Activated CD4-positive, alpha-beta memory T cell treated with anti-CD3 and anti-CD28 coated beads, Interleukin-2, amount 10 ng/mL, durations not matched to agents 7 days and 5 days (primary cell): ENCODE measurements at regions not wholly inside any gene's neighbourhood (a gene's known extent, or its start where the extent isn't known, plus 50 kb on each side); places are given as distances from the start of the nearest gene placed in this dataset.

Source experiments
- CTCF ChIA-PET: fragments of 350-600 bp; sonication (Branson Sonifier 250); formaldehyde crosslinking; loops from one replicate; lab custom pipeline; 2021; ENCODE audit warnings: antibody characterized with exemption, inconsistent platforms; lab: Charles Lee
- POLR2A ChIA-PET: fragments of 350-600 bp; sonication (Branson Sonifier 250); formaldehyde crosslinking; loops from one replicate; lab custom pipeline; 2021; ENCODE audit warnings: antibody characterized with exemption; lab: Charles Lee
- DNase-seq: peaks from one replicate; pipeline ENCODE4 v3.0.0-alpha.2; 2020
- H3K27ac Mint-ChIP-seq: one replicate; pipeline ENCODE4 v1.8.0; 2021; ENCODE audit warnings: mild to moderate bottlenecking, mixed read lengths
- H3K27me3 Mint-ChIP-seq: one replicate; pipeline ENCODE4 v1.8.0; 2021; ENCODE audit warnings: mixed read lengths
- H3K36me3 Mint-ChIP-seq: one replicate; pipeline ENCODE4 v1.8.0; 2021; ENCODE audit warnings: low read depth, mixed read lengths
- H3K4me1 Mint-ChIP-seq: one replicate; pipeline ENCODE4 v1.8.0; 2021; ENCODE audit warnings: mixed read lengths
- H3K4me3 Mint-ChIP-seq: one replicate; pipeline ENCODE4 v1.8.0; 2021; ENCODE audit warnings: mild to moderate bottlenecking, mixed read lengths
- H3K9me3 Mint-ChIP-seq: one replicate; pipeline ENCODE4 v1.8.0; 2021; ENCODE audit warnings: mixed read lengths

DNA sequence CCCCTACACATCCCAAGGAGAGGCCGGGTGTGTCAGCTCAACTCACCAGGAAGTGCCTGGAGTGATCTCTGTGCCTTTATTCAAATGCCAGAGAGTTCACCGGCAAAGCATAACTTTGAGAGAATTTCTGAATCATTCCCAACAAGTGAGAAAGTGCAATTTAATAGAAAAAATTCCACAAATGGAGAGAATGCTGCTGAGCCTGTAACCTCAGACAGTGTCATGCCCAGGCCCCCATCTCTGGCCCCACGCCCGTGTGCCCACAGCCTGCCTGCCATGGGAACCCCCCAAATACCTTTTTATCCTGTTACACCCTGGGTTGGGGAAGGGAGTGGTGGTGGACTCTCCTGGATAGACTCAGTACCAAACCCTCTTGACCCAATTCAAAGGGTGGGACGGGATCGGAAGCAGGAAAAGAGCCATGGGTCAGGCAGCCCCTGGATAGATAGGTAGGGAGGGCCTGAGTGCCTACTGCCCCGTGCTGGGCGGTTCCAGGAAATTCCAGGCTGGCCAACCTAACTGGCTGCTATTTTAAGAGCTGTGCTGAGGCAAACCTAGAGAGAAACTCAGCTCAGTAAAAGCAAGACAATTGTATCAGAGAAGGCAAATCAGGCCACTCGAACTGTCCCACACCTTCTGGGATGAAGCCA, 179.0 kb upstream of the FOXA2 start:
- Mint-ChIP-seq H3K9me3 (peaks cover 9% of the 10 kb centered on the region), H3K27me3 (no peaks in the 10 kb centered on the region), H3K4me3 (no peak overlapping the region), H3K4me1 (no peaks in the 10 kb centered on the region), H3K27ac (no peak overlapping the region), H3K36me3 (no peaks in the 10 kb centered on the region)
- ChIA-PET POLR2A (no interaction called here), CTCF (no interaction called here)
- DNase-seq, result no peak

GRCh38 chr20:22768266-22769178, 184.2 kb upstream of the FOXA2 start:
- Mint-ChIP-seq H3K4me1 (no peaks in the 10 kb centered on the region), H3K27me3 (no peaks in the 10 kb centered on the region), H3K9me3 (peaks cover 2% of the 10 kb centered on the region), H3K27ac (no peak overlapping the region), H3K4me3 (no peak overlapping the region), H3K36me3 (no peaks in the 10 kb centered on the region)
- ChIA-PET POLR2A (no interaction called here), CTCF (interaction anchor here (0.5 to 0.6 kb wide), 2 partner anchors 13 to 76 kb away, joined by 3 to 4 read pairs; no protein-coding TSS in a partner anchor)
- DNase-seq, result no peak

- ChIA-PET POLR2A (no interaction called here), CTCF (no interaction called here)
- H3K27ac Mint-ChIP-seq, result no peak overlapping the region
- H3K36me3 Mint-ChIP-seq, result no peaks in the 10 kb centered on the region
- H3K4me3 Mint-ChIP-seq, result no peak overlapping the region
- DNase-seq, result no peak
- peaks cover 2% of the 10 kb centered on the region for H3K9me3 Mint-ChIP-seq
- H3K27me3 Mint-ChIP-seq, result no peaks in the 10 kb centered on the region
- H3K4me1 Mint-ChIP-seq, result no peaks in the 10 kb centered on the region
Measured at GRCh38 chr20:22770241-22770800, 185.9 kb upstream of the FOXA2 start.

- CTCF ChIA-PET, result no interaction called here
- H3K36me3 Mint-ChIP-seq, result no peaks in the 10 kb centered on the region
- no peak overlapping the region for H3K4me3 Mint-ChIP-seq
- H3K27ac Mint-ChIP-seq, result no peak overlapping the region
- H3K4me1 Mint-ChIP-seq, result no peaks in the 10 kb centered on the region
- H3K9me3 Mint-ChIP-seq, result peaks cover 3% of the 10 kb centered on the region
- POLR2A ChIA-PET, result no interaction called here
- DNase-seq, result no peak
- H3K27me3 Mint-ChIP-seq, result no peaks in the 10 kb centered on the region
Measured at GRCh38 chr20:22771706-22772105, 187.3 kb upstream of the FOXA2 start.

DNA sequence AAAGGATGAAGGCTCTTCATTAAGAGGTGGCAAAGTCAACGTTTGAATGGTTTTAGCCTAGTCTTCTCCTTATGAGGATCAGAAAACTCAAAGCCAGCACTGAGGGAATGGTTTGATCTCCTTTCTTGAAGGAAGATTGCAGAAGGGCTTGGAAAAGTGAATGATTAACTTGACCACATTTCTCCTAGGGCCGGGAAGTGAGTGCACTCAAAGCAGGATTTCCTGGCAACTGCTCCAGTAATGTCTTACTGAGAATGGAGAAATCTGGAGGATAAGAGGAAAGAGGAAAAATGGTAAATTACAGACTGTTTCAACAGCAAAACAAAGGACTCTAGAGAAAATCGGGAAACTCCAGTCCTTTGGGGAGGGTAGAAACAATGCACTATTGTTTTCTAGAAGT, 189.0 kb upstream of the FOXA2 start:
- no peaks in the 10 kb centered on the region for H3K27me3 Mint-ChIP-seq
- H3K36me3 Mint-ChIP-seq, result no peaks in the 10 kb centered on the region
- no peak overlapping the region for H3K4me3 Mint-ChIP-seq
- no peak for DNase-seq
- CTCF ChIA-PET, result no interaction called here
- H3K27ac Mint-ChIP-seq, result no peak overlapping the region
- H3K9me3 Mint-ChIP-seq, result peaks cover 3% of the 10 kb centered on the region
- H3K4me1 Mint-ChIP-seq, result no peaks in the 10 kb centered on the region
- POLR2A ChIA-PET, result no interaction called here

- POLR2A ChIA-PET, result no interaction called here
- Mint-ChIP-seq H3K27me3 (no peaks in the 10 kb centered on the region), H3K27ac (no peak overlapping the region), H3K9me3 (peaks cover 3% of the 10 kb centered on the region), H3K36me3 (no peaks in the 10 kb centered on the region), H3K4me3 (no peak overlapping the region), H3K4me1 (no peaks in the 10 kb centered on the region)
- CTCF ChIA-PET, result no interaction called here
- DNase-seq, result no peak
Measured at GRCh38 chr20:22775256-22775655, 190.9 kb upstream of the FOXA2 start.

DNA sequence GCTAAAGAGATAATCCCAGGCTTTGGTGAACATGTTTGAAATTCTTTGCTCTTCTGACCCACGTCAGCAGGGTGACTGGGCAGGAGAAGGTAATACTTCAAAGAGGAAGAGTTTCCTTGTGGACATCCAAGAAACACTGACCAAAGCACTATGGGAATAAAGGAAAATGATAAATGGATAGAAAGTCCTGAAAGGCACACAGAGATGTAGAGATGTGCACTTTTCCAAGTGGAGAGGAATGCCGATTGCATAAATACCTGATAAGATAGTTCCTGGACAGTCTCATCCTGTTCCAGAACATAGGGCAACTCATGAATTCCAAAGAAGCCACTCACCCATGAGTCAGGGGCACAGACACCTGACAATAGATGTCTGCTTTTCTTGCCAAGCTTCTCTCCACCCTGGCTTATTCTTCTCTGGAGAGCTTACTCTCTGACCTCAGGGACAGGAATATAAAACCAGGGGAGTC, 191.3 kb upstream of the FOXA2 start:
- H3K4me1 Mint-ChIP-seq, result no peaks in the 10 kb centered on the region
- ChIA-PET POLR2A (no interaction called here), CTCF (no interaction called here)
- H3K4me3 Mint-ChIP-seq, result no peak overlapping the region
- no peaks in the 10 kb centered on the region for H3K36me3 Mint-ChIP-seq
- DNase-seq, result no peak
- no peaks in the 10 kb centered on the region for H3K27me3 Mint-ChIP-seq
- peaks cover 3% of the 10 kb centered on the region for H3K9me3 Mint-ChIP-seq
- no peak overlapping the region for H3K27ac Mint-ChIP-seq

DNA sequence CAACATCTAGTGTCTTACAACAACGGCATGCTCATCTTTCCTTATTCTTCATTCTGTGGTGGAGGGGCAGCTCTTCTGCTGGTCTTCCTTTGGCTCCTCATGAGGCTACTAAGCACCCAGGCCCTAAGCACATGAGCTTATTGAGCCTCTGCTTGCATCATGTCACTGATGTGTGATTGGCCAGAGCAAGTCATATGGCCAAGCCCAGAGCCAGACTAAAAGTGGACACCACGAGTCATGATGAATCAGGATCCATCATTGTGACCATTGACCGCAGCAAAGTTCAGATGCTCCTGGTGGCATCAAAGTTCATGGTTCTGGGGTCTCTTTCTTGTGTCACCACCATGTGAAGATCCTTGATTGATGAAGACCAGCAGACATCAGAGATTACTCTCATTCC, 192.0 kb upstream of the FOXA2 start:
- Mint-ChIP-seq H3K4me3 (no peak overlapping the region), H3K27ac (no peak overlapping the region), H3K27me3 (no peaks in the 10 kb centered on the region), H3K9me3 (peaks cover 3% of the 10 kb centered on the region), H3K4me1 (no peaks in the 10 kb centered on the region), H3K36me3 (no peaks in the 10 kb centered on the region)
- ChIA-PET CTCF (no interaction called here), POLR2A (no interaction called here)
- no peak for DNase-seq

GRCh38 chr20:22779878-22780277, 195.5 kb upstream of the FOXA2 start:
- H3K4me1 Mint-ChIP-seq, result no peaks in the 10 kb centered on the region
- POLR2A ChIA-PET, result no interaction called here
- CTCF ChIA-PET, result no interaction called here

GRCh38 chr20:22781869-22782268, 197.5 kb upstream of the FOXA2 start:
- no peaks in the 10 kb centered on the region for H3K36me3 Mint-ChIP-seq
- DNase-seq, result no peak
- no peak overlapping the region for H3K4me3 Mint-ChIP-seq
- H3K9me3 Mint-ChIP-seq, result no peaks in the 10 kb centered on the region
- CTCF ChIA-PET, result interaction anchor here (0.6 kb wide), 1 partner anchor 14 kb away, joined by 4 read pairs; no protein-coding TSS in a partner anchor
- H3K4me1 Mint-ChIP-seq, result no peaks in the 10 kb centered on the region
- H3K27ac Mint-ChIP-seq, result no peak overlapping the region
- POLR2A ChIA-PET, result no interaction called here
- H3K27me3 Mint-ChIP-seq, result no peaks in the 10 kb centered on the region

More at GRCh38 chr20:22779878-22780277, 195.5 kb upstream of the FOXA2 start:
- no peaks in the 10 kb centered on the region for H3K27me3 Mint-ChIP-seq
- H3K4me3 Mint-ChIP-seq, result no peak overlapping the region
- H3K27ac Mint-ChIP-seq, result no peak overlapping the region
- no peaks in the 10 kb centered on the region for H3K36me3 Mint-ChIP-seq
- no peak for DNase-seq
- H3K9me3 Mint-ChIP-seq, result peaks cover 3% of the 10 kb centered on the region

DNA sequence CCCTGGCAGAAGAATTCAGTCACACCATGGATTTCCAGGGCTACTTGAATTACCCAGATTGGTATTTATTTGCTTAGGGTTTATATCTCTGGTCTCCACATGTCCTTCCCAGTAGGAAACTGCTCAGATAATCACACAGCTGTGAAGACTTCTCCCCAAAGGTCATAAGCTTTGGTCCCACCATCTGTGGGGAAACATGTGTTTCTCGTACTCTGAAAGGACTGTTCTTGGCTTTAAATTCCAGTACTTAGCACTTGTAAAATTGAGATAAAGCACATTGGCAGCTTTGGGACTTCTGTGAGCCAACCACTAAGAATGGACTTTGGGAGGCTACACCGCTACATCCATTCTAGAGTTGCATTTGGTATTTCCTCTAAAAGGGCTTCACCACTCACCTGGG, 205.3 kb upstream of the FOXA2 start:
- Mint-ChIP-seq H3K9me3 (no peaks in the 10 kb centered on the region), H3K27me3 (no peaks in the 10 kb centered on the region), H3K4me1 (no peaks in the 10 kb centered on the region), H3K27ac (no peak overlapping the region), H3K36me3 (no peaks in the 10 kb centered on the region), H3K4me3 (no peak overlapping the region)
- no peak for DNase-seq
- ChIA-PET POLR2A (no interaction called here), CTCF (no interaction called here)

- H3K9me3 Mint-ChIP-seq, result no peaks in the 10 kb centered on the region
- no peaks in the 10 kb centered on the region for H3K36me3 Mint-ChIP-seq
- ChIA-PET POLR2A (no interaction called here), CTCF (no interaction called here)
- no peaks in the 10 kb centered on the region for H3K4me1 Mint-ChIP-seq
- H3K27me3 Mint-ChIP-seq, result no peaks in the 10 kb centered on the region
- DNase-seq, result no peak
- H3K27ac Mint-ChIP-seq, result no peak overlapping the region
- no peak overlapping the region for H3K4me3 Mint-ChIP-seq
Measured at GRCh38 chr20:22791396-22791795, 207.0 kb upstream of the FOXA2 start.

DNA sequence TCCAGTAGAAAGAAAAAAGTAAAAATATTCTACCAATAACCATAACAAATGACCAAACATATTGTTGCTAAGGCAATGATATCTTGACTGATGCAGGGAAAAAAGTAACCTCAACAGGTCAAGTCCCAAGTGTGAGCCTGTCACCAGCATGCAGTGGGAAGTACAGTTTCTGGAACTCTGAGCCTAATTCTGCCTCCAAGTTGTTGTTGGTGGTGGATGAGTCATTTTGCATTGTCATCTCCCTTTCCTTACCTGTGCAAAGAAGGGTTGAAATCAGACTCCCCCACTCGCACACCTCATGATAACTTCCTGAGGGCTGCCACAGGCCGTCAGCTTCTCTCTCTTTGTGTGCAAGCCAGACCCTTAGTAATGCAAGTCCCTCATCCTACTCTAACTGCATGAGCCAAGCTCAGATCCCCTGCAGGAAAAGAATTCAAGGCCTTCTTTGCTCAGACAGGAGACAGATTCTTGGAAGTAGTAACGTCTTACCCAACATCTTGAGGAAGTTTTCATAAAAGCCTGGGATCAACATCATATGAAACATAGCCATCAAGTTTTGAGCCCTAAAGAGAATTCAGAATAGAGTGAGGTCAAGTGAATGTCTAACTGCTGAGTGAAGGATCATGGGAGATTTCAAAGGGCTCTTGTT, 207.6 kb upstream of the FOXA2 start:
- Mint-ChIP-seq H3K4me1 (no peaks in the 10 kb centered on the region), H3K36me3 (no peaks in the 10 kb centered on the region), H3K27me3 (no peaks in the 10 kb centered on the region), H3K27ac (no peak overlapping the region), H3K4me3 (no peak overlapping the region), H3K9me3 (no peaks in the 10 kb centered on the region)
- ChIA-PET CTCF (no interaction called here), POLR2A (no interaction called here)
- DNase-seq, result no peak
